Neural progenitor cell (in vitro differentiated cells): ENCODE measurements at regions not wholly inside any gene's neighbourhood (a gene's known extent, or its start where the extent isn't known, plus 50 kb on each side); places are given as distances from the start of the nearest gene placed in this dataset.
A peak's percentile ranks its signal among the peaks of the same experiment; 100 is the strongest.

Experiments used
- DNase-seq: peaks from one replicate; pipeline ENCODE4 v3.0.0-alpha.2; 2016; ENCODE audit warnings: low spot score
- H2AFZ ChIP-seq: fragments of 200-600 bp; sonication (generic); replicated peaks from 2 replicates; pipeline ENCODE4 v1.6.1; 2016; ENCODE audit warnings: antibody characterized with exemption
- H3F3A ChIP-seq: fragments of 200-600 bp; sonication (generic); 2 replicates; pipeline ENCODE4 v1.6.1; 2016; ENCODE audit warnings: antibody characterized with exemption, low read depth
- H3K27ac ChIP-seq: fragments of 200-600 bp; sonication (generic); 2 replicates; pipeline ENCODE4 v1.5.1; 2016; ENCODE audit warnings: mild to moderate bottlenecking
- H3K27me3 ChIP-seq: fragments of 200-600 bp; sonication (generic); 2 replicates; pipeline ENCODE4 v1.6.1; 2016; ENCODE audit warnings: mild to moderate bottlenecking, moderate library complexity
- H3K36me3 ChIP-seq: fragments of 200-600 bp; sonication (generic); 2 replicates; pipeline ENCODE4 v1.5.1; 2016
- H3K4me1 ChIP-seq: fragments of 200-600 bp; sonication (generic); 2 replicates; pipeline ENCODE4 v1.6.1; 2016; ENCODE audit warnings: mixed run types
- H3K4me2 ChIP-seq: fragments of 200-600 bp; sonication (generic); 2 replicates; pipeline ENCODE4 v1.6.1; 2016
- H3K4me3 ChIP-seq: fragments of 200-600 bp; sonication (generic); 2 replicates; pipeline ENCODE4 v1.5.1; 2016
- H3K79me2 ChIP-seq: fragments of 200-600 bp; sonication (generic); 2 replicates; pipeline ENCODE4 v1.6.1; 2016; ENCODE audit warnings: low read depth
- H3K9ac ChIP-seq: fragments of 200-600 bp; sonication (generic); 2 replicates; pipeline ENCODE4 v1.6.1; 2016
- H3K9me3 ChIP-seq: fragments of 200-600 bp; sonication (generic); 2 replicates; pipeline ENCODE4 v1.5.1; 2016; ENCODE audit warnings: low read depth
- H4K20me1 ChIP-seq: fragments of 200-600 bp; sonication (generic); 2 replicates; pipeline ENCODE4 v1.6.1; 2016; ENCODE audit warnings: low read depth
- H3K27ac Mint-ChIP-seq: 3 replicates; pipeline ENCODE4 v1.8.0; 2021; ENCODE audit warnings: mixed read lengths
- H3K27me3 Mint-ChIP-seq: 2 replicates; pipeline ENCODE4 v1.8.0; 2022; ENCODE audit warnings: low read depth, mild to moderate bottlenecking, inconsistent platforms, moderate library complexity, mixed read lengths; ENCODE audit not compliant: insufficient read depth
- H3K36me3 Mint-ChIP-seq: 3 replicates; pipeline ENCODE4 v1.8.0; 2021; ENCODE audit warnings: mixed read lengths
- H3K4me1 Mint-ChIP-seq: 3 replicates; pipeline ENCODE4 v1.8.0; 2021; ENCODE audit warnings: mixed read lengths
- H3K4me3 Mint-ChIP-seq: 3 replicates; pipeline ENCODE4 v1.8.0; 2021; ENCODE audit warnings: mild to moderate bottlenecking, moderate library complexity, mixed read lengths
- H3K9me3 Mint-ChIP-seq: 3 replicates; pipeline ENCODE4 v1.8.0; 2020; ENCODE audit warnings: mixed read lengths
- EZH2 ChIP-seq: fragments of 200-600 bp; sonication (generic); IDR thresholded peaks from 2 replicates; pipeline ENCODE4 v1.6.1; 2017; ENCODE audit warnings: antibody characterized with exemption, mild to moderate bottlenecking, moderate library complexity
- EZH2phosphoT487 ChIP-seq: fragments of 200-600 bp; sonication (generic); IDR thresholded peaks from 2 replicates; pipeline ENCODE4 v1.6.1; 2017; ENCODE audit warnings: antibody characterized with exemption
- TF ChIP-seq, protein P1 (sequence below): fragments of 200-600 bp; sonication (generic); IDR thresholded peaks from 2 replicates; pipeline ENCODE4 v1.5.1; 2017; ENCODE audit warnings: antibody characterized with exemption, mild to moderate bottlenecking

DNA sequence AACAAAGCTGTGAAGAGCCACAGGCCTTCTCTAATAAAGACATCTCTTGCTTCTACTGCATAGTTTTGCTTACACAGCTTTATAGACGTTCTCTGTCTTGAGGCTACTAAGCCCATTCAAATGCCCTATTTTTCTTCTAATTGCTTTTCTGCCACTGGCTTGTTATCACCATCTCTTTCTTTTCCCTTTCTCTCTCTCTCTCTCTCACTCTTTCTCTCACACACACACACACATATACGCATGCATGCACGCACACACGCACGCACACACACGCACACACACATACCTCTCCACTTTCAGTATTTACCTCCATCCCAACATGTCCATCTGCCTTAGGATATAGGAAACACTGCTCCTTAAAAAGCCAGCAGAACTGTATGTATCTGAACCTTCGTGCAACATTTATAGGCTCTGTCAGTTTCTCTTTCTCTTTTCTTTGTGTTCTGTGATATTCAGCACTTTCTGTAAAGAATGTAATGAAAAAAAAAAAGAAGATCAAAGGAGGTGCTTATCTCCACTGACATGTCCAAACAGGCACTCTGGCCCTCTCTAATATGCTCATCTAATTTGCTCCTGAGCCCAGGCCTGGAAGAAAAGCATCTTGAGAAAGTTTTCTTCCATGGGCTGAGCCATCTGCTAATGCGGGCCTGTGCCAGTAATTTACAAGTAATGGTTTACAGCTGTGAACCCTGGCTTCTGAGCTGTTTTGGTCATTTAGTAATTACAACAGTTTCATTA lies 1046.7 kb upstream of the MAP3K7 start:
- peak; percentile 18 for DNase-seq
- no peak for TF ChIP-seq EZH2
- TF ChIP-seq, protein P1, sequence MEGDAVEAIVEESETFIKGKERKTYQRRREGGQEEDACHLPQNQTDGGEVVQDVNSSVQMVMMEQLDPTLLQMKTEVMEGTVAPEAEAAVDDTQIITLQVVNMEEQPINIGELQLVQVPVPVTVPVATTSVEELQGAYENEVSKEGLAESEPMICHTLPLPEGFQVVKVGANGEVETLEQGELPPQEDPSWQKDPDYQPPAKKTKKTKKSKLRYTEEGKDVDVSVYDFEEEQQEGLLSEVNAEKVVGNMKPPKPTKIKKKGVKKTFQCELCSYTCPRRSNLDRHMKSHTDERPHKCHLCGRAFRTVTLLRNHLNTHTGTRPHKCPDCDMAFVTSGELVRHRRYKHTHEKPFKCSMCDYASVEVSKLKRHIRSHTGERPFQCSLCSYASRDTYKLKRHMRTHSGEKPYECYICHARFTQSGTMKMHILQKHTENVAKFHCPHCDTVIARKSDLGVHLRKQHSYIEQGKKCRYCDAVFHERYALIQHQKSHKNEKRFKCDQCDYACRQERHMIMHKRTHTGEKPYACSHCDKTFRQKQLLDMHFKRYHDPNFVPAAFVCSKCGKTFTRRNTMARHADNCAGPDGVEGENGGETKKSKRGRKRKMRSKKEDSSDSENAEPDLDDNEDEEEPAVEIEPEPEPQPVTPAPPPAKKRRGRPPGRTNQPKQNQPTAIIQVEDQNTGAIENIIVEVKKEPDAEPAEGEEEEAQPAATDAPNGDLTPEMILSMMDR, result no peak
- no peak for TF ChIP-seq EZH2phosphoT487
- Mint-ChIP-seq H3K4me3 (no peak overlapping the region), H3K4me1 (peaks cover 23% of the 10 kb centered on the region), H3K9me3 (peaks cover 3% of the 10 kb centered on the region), H3K27ac (no peak overlapping the region), H3K27me3 (peaks cover 3% of the 10 kb centered on the region), H3K36me3 (no peaks in the 10 kb centered on the region)
- Histone ChIP-seq H4K20me1 (no peaks in the 10 kb centered on the region), H3K4me1 (peaks cover 18% of the 10 kb centered on the region), H3K27ac (peak overlapping the region; percentile 42), H3K36me3 (no peaks in the 10 kb centered on the region), H3K4me3 (no peak overlapping the region), H3K4me2 (peak overlapping the region; percentile 11), H3K27me3 (no peaks in the 10 kb centered on the region), H2AFZ (peak overlapping the region; percentile 30), H3K9ac (no peak overlapping the region), H3K9me3 (no peaks in the 10 kb centered on the region), H3F3A (no peaks in the 10 kb centered on the region), H3K79me2 (no peaks in the 10 kb centered on the region)

DNA sequence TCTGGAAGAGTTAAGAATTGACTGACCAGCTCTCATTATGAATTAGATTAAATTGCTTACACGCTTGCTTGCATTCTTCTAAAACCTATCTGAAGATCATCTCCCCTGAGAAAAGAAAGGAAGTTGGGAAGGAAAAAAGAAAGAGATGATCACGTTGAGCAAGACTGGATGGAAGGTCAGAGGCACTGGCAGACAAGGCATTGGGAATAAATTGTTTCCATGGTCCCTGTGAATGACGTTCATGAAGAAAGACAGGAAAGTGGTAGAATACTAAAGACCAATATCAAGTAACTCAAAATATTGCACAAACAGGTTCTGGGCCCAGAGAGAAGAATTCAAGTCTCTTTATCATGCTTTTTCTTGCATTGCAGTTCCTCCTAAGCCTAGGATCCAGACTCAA lies 1045.4 kb upstream of the MAP3K7 start:
- no peaks in the 10 kb centered on the region for H3K36me3 Mint-ChIP-seq
- peaks cover 3% of the 10 kb centered on the region for H3K27me3 Mint-ChIP-seq
- TF ChIP-seq EZH2 (no peak), EZH2phosphoT487 (no peak)
- TF ChIP-seq, protein P1, result no peak

DNA sequence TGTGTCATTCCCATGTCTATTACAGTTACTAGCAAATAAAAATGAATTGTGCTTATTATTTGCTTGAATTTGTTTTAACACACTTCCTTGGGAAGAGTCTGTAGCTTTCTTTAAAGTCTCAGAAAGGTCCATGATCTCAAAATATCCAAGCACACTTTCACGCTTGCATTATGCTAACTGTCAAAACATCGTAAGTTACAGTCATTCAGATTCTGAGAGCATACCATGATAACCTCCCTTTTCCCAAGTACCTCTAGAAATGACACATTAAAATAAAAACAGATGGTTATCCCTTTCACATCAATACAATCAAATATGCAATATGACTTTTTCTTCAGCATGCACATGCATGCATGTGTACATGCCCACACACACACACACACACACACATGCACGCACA lies 1044.4 kb upstream of the MAP3K7 start:
- no peak overlapping the region for H3K4me3 Mint-ChIP-seq
- H3K9me3 ChIP-seq, result no peaks in the 10 kb centered on the region
- H3K36me3 ChIP-seq, result no peaks in the 10 kb centered on the region
- no peaks in the 10 kb centered on the region for H3K27me3 ChIP-seq
- H4K20me1 ChIP-seq, result no peaks in the 10 kb centered on the region
- no peak overlapping the region for H3K27ac Mint-ChIP-seq
- peaks cover 23% of the 10 kb centered on the region for H3K4me1 Mint-ChIP-seq
- no peaks in the 10 kb centered on the region for H3K79me2 ChIP-seq
- peaks cover 18% of the 10 kb centered on the region for H3K4me1 ChIP-seq
- H3K27me3 Mint-ChIP-seq, result peaks cover 3% of the 10 kb centered on the region
- H2AFZ ChIP-seq, result no peak overlapping the region
- no peak overlapping the region for H3K4me2 ChIP-seq
- DNase-seq, result no peak
- TF ChIP-seq, protein P1, result no peak
- no peak for TF ChIP-seq EZH2
- no peak for TF ChIP-seq EZH2phosphoT487
- H3K36me3 Mint-ChIP-seq, result no peaks in the 10 kb centered on the region
- H3F3A ChIP-seq, result no peaks in the 10 kb centered on the region
- H3K27ac ChIP-seq, result no peak overlapping the region
- no peak overlapping the region for H3K4me3 ChIP-seq
- no peaks in the 10 kb centered on the region for H3K9me3 Mint-ChIP-seq
- H3K9ac ChIP-seq, result no peak overlapping the region

More for the DNA sequence above, 1045.4 kb upstream of the MAP3K7 start:
- Histone ChIP-seq H3K4me2 (no peak overlapping the region), H3F3A (no peaks in the 10 kb centered on the region), H3K4me1 (peaks cover 18% of the 10 kb centered on the region), H3K9ac (no peak overlapping the region), H3K79me2 (no peaks in the 10 kb centered on the region), H3K4me3 (no peak overlapping the region), H3K27me3 (no peaks in the 10 kb centered on the region), H4K20me1 (no peaks in the 10 kb centered on the region), H3K9me3 (no peaks in the 10 kb centered on the region), H3K27ac (no peak overlapping the region), H2AFZ (no peak overlapping the region), H3K36me3 (no peaks in the 10 kb centered on the region)
- Mint-ChIP-seq H3K27ac (no peak overlapping the region), H3K4me3 (no peak overlapping the region), H3K4me1 (peaks cover 23% of the 10 kb centered on the region), H3K9me3 (no peaks in the 10 kb centered on the region)
- DNase-seq, result no peak
